ENCODE measurements at regions not wholly inside any gene's neighbourhood (a gene's known extent, or its start where the extent isn't known, plus 50 kb on each side); places are given as distances from the start of the nearest gene placed in this dataset.

DNA sequence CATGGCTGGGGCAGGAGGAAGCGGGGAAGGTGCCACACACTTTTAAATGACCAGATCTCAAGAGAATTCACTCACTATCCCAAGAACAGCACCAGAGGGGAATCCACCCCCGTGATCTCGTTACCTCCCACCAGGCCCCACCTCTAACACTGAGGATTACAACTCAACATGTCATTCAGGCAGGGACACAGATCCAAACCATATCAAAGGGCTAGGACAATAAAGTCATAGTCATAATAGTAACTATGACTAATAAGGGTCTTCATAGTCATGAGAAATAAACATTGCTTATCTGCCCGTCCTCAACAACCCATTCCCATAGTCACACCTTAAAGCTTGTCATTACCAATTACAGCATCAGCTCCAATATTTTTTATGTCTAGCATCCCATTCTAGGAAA lies 65.3 kb upstream of the SMC2 start:
- intact Hi-C loops (cut with DNase I; ENCODE audit: low total_unique reads): no loop called here
- no peaks in the 10 kb centered on the region for H3K36me3 ChIP-seq

More for the DNA sequence above, 65.3 kb upstream of the SMC2 start:
- Histone ChIP-seq H3K27ac (no peak overlapping the region), H3K9me3 (no peaks in the 10 kb centered on the region), H3K4me1 (no peaks in the 10 kb centered on the region), H3K27me3 (no peaks in the 10 kb centered on the region), H3K4me3 (no peak overlapping the region)
- 59 to 76% methylated on average over 2 to 4 of the region's 4 CpGs for WGBS, 2 donors (ENCODE audit: low coverage in 1 of 2)
- TF ChIP-seq POLR2AphosphoS5 (IDR thresholded peaks at IDR 0.05) (no peak), EP300 (IDR thresholded peaks at IDR 0.05; ENCODE audit: low read depth) (no peak), POLR2A (IDR thresholded peaks at IDR 0.05) (no peak)
- TF ChIP-seq, protein P1, sequence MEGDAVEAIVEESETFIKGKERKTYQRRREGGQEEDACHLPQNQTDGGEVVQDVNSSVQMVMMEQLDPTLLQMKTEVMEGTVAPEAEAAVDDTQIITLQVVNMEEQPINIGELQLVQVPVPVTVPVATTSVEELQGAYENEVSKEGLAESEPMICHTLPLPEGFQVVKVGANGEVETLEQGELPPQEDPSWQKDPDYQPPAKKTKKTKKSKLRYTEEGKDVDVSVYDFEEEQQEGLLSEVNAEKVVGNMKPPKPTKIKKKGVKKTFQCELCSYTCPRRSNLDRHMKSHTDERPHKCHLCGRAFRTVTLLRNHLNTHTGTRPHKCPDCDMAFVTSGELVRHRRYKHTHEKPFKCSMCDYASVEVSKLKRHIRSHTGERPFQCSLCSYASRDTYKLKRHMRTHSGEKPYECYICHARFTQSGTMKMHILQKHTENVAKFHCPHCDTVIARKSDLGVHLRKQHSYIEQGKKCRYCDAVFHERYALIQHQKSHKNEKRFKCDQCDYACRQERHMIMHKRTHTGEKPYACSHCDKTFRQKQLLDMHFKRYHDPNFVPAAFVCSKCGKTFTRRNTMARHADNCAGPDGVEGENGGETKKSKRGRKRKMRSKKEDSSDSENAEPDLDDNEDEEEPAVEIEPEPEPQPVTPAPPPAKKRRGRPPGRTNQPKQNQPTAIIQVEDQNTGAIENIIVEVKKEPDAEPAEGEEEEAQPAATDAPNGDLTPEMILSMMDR (IDR thresholded peaks at IDR 0.05): no peak
- in situ Hi-C loops (cut with MboI; ENCODE audit: low pct_ligation_motif_present in 1 of 4, low pct_unique_long_range_greater_than_20kb in 1 of 4, low sequenced_read_pairs in 3 of 4): no loop called here
- no peak for DNase-seq

Small RNA genes in the stretch of these regions (small RNA-seq; reads per million reads assigned to genes)
- 0 reads per million in 4 donors for gene RNA5SP291

All from transverse colon (tissue), 4 donors.